ENCODE measurements at regions not wholly inside any gene's neighbourhood (a gene's known extent, or its start where the extent isn't known, plus 50 kb on each side); places are given as distances from the start of the nearest gene placed in this dataset.

- DNase-seq (no peak), ATAC-seq (no peak)
These were observed 602.6 kb downstream of the TLR4 start for GRCh38 chr9:118306801-118307200.

- DNase-seq, result no peak
- ATAC-seq, result no peak
These were observed 609.8 kb downstream of the TLR4 start for GRCh38 chr9:118313965-118314364.

GRCh38 chr9:118316831-118317343 is 612.7 kb downstream of the TLR4 start:
- no peak for ATAC-seq

GRCh38 chr9:118318770-118319431 is 614.7 kb downstream of the TLR4 start:
- no peak for ATAC-seq
- DNase-seq, result no peak

More at GRCh38 chr9:118316831-118317343, 612.7 kb downstream of the TLR4 start:
- DNase-seq, result no peak

- ATAC-seq (no peak), DNase-seq (no peak)
These were observed 617.6 kb downstream of the TLR4 start for GRCh38 chr9:118321788-118322187.

GRCh38 chr9:118324706-118325105 is 620.5 kb downstream of the TLR4 start:
- no peak for ATAC-seq

GRCh38 chr9:118325757-118326156 is 621.6 kb downstream of the TLR4 start:
- ATAC-seq, result no peak

More at GRCh38 chr9:118324706-118325105, 620.5 kb downstream of the TLR4 start:
- no peak for DNase-seq

GRCh38 chr9:118326326-118326725 is 622.1 kb downstream of the TLR4 start:
- ATAC-seq (no peak), DNase-seq (no peak)

More at GRCh38 chr9:118325757-118326156, 621.6 kb downstream of the TLR4 start:
- DNase-seq, result no peak

- ATAC-seq (no peak), DNase-seq (no peak)
These were observed 626.2 kb downstream of the TLR4 start for GRCh38 chr9:118330191-118330986.

GRCh38 chr9:118331622-118332045 is 627.4 kb downstream of the TLR4 start:
- no peak for ATAC-seq
- DNase-seq, result no peak

- ATAC-seq (no peak), DNase-seq (no peak)
These were observed 632.2 kb downstream of the TLR4 start for GRCh38 chr9:118336250-118336942.

GRCh38 chr9:118336943-118337330 is 632.7 kb downstream of the TLR4 start:
- DNase-seq, result no peak
- no peak for ATAC-seq

- ATAC-seq, result no peak
- DNase-seq, result no peak
These were observed 655.8 kb downstream of the TLR4 start for GRCh38 chr9:118360036-118360435.

- ATAC-seq (no peak), DNase-seq (no peak)
These were observed 657.9 kb downstream of the TLR4 start for GRCh38 chr9:118362123-118362522.

GRCh38 chr9:118362596-118362995 is 658.4 kb downstream of the TLR4 start:
- ATAC-seq (no peak), DNase-seq (no peak)

GRCh38 chr9:118364266-118365106 is 660.3 kb downstream of the TLR4 start:
- ATAC-seq, result no peak
- no peak for DNase-seq

GRCh38 chr9:118366228-118366627 is 662.0 kb downstream of the TLR4 start:
- ATAC-seq (no peak), DNase-seq (no peak)

- DNase-seq (no peak), ATAC-seq (no peak)
These were observed 663.2 kb downstream of the TLR4 start for GRCh38 chr9:118367383-118367782.

GRCh38 chr9:118384531-118385100 is 680.4 kb downstream of the TLR4 start:
- DNase-seq (no peak), ATAC-seq (no peak)

- DNase-seq, result no peak
- no peak for ATAC-seq
These were observed 691.2 kb downstream of the TLR4 start for GRCh38 chr9:118395415-118395814.

- DNase-seq (no peak), ATAC-seq (no peak)
These were observed 697.3 kb downstream of the TLR4 start for GRCh38 chr9:118401546-118401945.
